ENCODE measurements at regions not wholly inside any gene's neighbourhood (a gene's known extent, or its start where the extent isn't known, plus 50 kb on each side); places are given as distances from the start of the nearest gene placed in this dataset.

DNA sequence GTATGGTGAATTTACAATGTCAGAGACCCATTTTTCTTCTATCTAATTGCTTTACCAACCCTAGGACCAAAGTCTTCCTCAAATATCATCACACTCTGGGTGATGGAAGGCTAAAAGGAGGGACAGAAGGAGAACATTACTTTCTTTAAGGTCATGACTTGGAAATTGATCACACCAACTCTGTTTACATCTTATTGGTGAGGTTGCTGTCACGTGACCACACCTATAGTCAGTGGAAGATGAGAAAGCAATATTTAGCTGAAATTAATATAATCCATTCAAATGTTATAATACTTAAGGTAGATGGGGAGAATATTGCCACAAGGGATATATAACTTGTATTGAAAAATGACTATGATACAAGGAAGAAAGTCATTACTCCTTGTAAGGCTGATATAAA, 183.6 kb upstream of the SMIM30 start:
- H3K27me3 ChIP-seq (ENCODE audit: control insufficient read depth, insufficient read depth, low read length): no peaks in the 10 kb centered on the region
- no peak overlapping the region for H3K9ac ChIP-seq (ENCODE audit: low read length in 3 of 3)
- TF ChIP-seq CTCF (IDR thresholded peaks at IDR 0.05; ENCODE audit: borderline replicate concordance, extremely low read depth, insufficient read depth): no peak
- no peak overlapping the region for H3K27ac ChIP-seq (ENCODE audit: low read depth in 2 of 2, low read length in 2 of 2)
- H3K9me3 ChIP-seq (ENCODE audit: control insufficient read depth in 2 of 3, insufficient read depth in 1 of 3, low read length in 3 of 3): no peaks in the 10 kb centered on the region
- H3K4me3 ChIP-seq (ENCODE audit: low read length in 3 of 3): no peak overlapping the region
- no peaks in the 10 kb centered on the region for H3K4me1 ChIP-seq (ENCODE audit: control insufficient read depth in 2 of 3, insufficient read depth in 2 of 3, low read depth in 1 of 3, low read length in 3 of 3)
- intact Hi-C loops (cut with DNase I): no loop called here
- no peaks in the 10 kb centered on the region for H3K36me3 ChIP-seq (ENCODE audit: control insufficient read depth in 2 of 3, insufficient read depth in 3 of 3, low read length in 3 of 3)
- FAIRE-seq: no peak
- no peak for DNase-seq

DNA sequence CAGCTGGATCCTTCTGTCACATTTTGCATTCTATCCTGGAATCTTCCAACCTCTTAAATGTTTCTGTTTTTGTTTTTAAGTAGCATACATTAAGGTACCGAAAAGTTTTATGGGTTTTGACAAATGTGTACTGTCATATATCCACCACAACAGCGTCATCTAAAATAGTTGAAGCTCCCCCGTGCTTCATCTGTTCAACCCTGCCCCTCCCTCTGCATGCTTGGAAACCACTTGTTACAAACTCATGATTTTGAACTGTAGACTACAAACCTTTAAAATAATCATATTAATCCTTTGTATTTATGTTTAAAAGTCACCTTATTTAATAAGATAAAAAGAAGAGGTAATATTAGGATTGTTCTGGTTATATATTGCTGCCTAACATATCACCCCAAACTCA, 182.8 kb upstream of the SMIM30 start:
- no peak for FAIRE-seq
- intact Hi-C loops (cut with DNase I): no loop called here
- TF ChIP-seq CTCF (IDR thresholded peaks at IDR 0.05; ENCODE audit: borderline replicate concordance, extremely low read depth, insufficient read depth): no peak

GRCh38 chr7:113299748-113300147, 181.4 kb upstream of the SMIM30 start:
- FAIRE-seq (no peak), DNase-seq (no peak)
- no peaks in the 10 kb centered on the region for H3K27me3 ChIP-seq (ENCODE audit: control insufficient read depth, insufficient read depth, low read length)
- H3K4me3 ChIP-seq (ENCODE audit: low read length in 3 of 3): no peak overlapping the region
- H3K9me3 ChIP-seq (ENCODE audit: control insufficient read depth in 2 of 3, insufficient read depth in 1 of 3, low read length in 3 of 3): no peaks in the 10 kb centered on the region
- H3K4me1 ChIP-seq (ENCODE audit: control insufficient read depth in 2 of 3, insufficient read depth in 2 of 3, low read depth in 1 of 3, low read length in 3 of 3): no peaks in the 10 kb centered on the region
- TF ChIP-seq CTCF (IDR thresholded peaks at IDR 0.05; ENCODE audit: borderline replicate concordance, extremely low read depth, insufficient read depth): no peak
- H3K36me3 ChIP-seq (ENCODE audit: control insufficient read depth in 2 of 3, insufficient read depth in 3 of 3, low read length in 3 of 3): no peaks in the 10 kb centered on the region
- no peak overlapping the region for H3K27ac ChIP-seq (ENCODE audit: low read depth in 2 of 2, low read length in 2 of 2)
- intact Hi-C loops (cut with DNase I): no loop called here
- no peak overlapping the region for H3K9ac ChIP-seq (ENCODE audit: low read length in 3 of 3)

More for the DNA sequence above, 182.8 kb upstream of the SMIM30 start:
- Histone ChIP-seq H3K27me3 (ENCODE audit: control insufficient read depth, insufficient read depth, low read length) (no peaks in the 10 kb centered on the region), H3K9me3 (ENCODE audit: control insufficient read depth in 2 of 3, insufficient read depth in 1 of 3, low read length in 3 of 3) (no peaks in the 10 kb centered on the region), H3K4me3 (ENCODE audit: low read length in 3 of 3) (no peak overlapping the region), H3K36me3 (ENCODE audit: control insufficient read depth in 2 of 3, insufficient read depth in 3 of 3, low read length in 3 of 3) (no peaks in the 10 kb centered on the region), H3K4me1 (ENCODE audit: control insufficient read depth in 2 of 3, insufficient read depth in 2 of 3, low read depth in 1 of 3, low read length in 3 of 3) (no peaks in the 10 kb centered on the region), H3K27ac (ENCODE audit: low read depth in 2 of 2, low read length in 2 of 2) (no peak overlapping the region), H3K9ac (ENCODE audit: low read length in 3 of 3) (no peak overlapping the region)
- no peak for DNase-seq

DNA sequence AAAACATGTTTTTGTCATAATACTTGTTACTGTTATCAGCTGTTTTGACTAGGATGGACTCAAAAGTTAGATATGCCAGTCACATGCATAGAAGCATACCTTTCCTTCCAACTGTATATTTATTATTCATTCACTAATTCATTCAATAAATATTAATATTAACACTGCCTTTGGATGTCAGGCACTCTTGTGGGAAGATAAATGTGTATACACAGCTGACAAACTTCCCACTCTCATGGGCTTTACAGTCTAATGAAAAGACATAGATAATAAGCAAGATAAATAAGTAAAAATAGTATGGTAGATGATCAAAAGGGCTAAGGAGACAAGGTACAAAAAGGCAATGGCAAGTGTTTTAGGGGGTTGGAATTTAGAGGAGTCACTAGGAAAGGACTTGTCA, 180.1 kb upstream of the SMIM30 start:
- no peak for TF ChIP-seq CTCF (IDR thresholded peaks at IDR 0.05; ENCODE audit: borderline replicate concordance, extremely low read depth, insufficient read depth)
- no peak overlapping the region for H3K4me3 ChIP-seq (ENCODE audit: low read length in 3 of 3)
- intact Hi-C loops (cut with DNase I): no loop called here
- no peaks in the 10 kb centered on the region for H3K36me3 ChIP-seq (ENCODE audit: control insufficient read depth in 2 of 3, insufficient read depth in 3 of 3, low read length in 3 of 3)
- H3K27ac ChIP-seq (ENCODE audit: low read depth in 2 of 2, low read length in 2 of 2): no peak overlapping the region
- DNase-seq (no peak), FAIRE-seq (no peak)
- no peaks in the 10 kb centered on the region for H3K9me3 ChIP-seq (ENCODE audit: control insufficient read depth in 2 of 3, insufficient read depth in 1 of 3, low read length in 3 of 3)
- no peaks in the 10 kb centered on the region for H3K4me1 ChIP-seq (ENCODE audit: control insufficient read depth in 2 of 3, insufficient read depth in 2 of 3, low read depth in 1 of 3, low read length in 3 of 3)
- H3K27me3 ChIP-seq (ENCODE audit: control insufficient read depth, insufficient read depth, low read length): no peaks in the 10 kb centered on the region
- no peak overlapping the region for H3K9ac ChIP-seq (ENCODE audit: low read length in 3 of 3)

Data from kidney (tissue), 13 donors.